WTC11 (cell line): ENCODE measurements at regions not wholly inside any gene's neighbourhood (a gene's known extent, or its start where the extent isn't known, plus 50 kb on each side); places are given as distances from the start of the nearest gene placed in this dataset.

ENCODE experiments used
- ATAC-seq: fragments of 200-7000 bp; cut with Tn5 transposase; 2 replicates; pipeline ENCODE4 v1.10.0; 2021; ENCODE audit warnings: mild to moderate bottlenecking, moderate library complexity
- CTCF ChIA-PET: fragments of 300-600 bp; sonication (Branson Sonifier 250); formaldehyde crosslinking; loops from one replicate; lab custom pipeline; 2021; ENCODE audit warnings: antibody characterized with exemption; lab: Charles Lee
- POLR2A ChIA-PET: fragments of 350-600 bp; sonication (Branson Sonifier 250); formaldehyde crosslinking; loops from one replicate; lab custom pipeline; 2021; ENCODE audit warnings: antibody characterized with exemption; lab: Charles Lee
- DNase-seq: peaks from one replicate; pipeline ENCODE4 v3.0.0; 2021; ENCODE audit warnings: low spot score
- H3K27ac Mint-ChIP-seq: 2 replicates; pipeline ENCODE4 v1.8.0; 2021; ENCODE audit warnings: mixed read lengths
- H3K27me3 Mint-ChIP-seq: 2 replicates; pipeline ENCODE4 v1.8.0; 2021; ENCODE audit warnings: low read depth, mild to moderate bottlenecking, moderate library complexity, mixed read lengths
- H3K36me3 Mint-ChIP-seq: 2 replicates; pipeline ENCODE4 v1.8.0; 2021; ENCODE audit warnings: mixed read lengths
- H3K4me1 Mint-ChIP-seq: 2 replicates; pipeline ENCODE4 v1.8.0; 2022; ENCODE audit warnings: mixed read lengths
- H3K4me3 Mint-ChIP-seq: 2 replicates; pipeline ENCODE4 v1.8.0; 2021; ENCODE audit warnings: mild to moderate bottlenecking, moderate library complexity, mixed read lengths
- H3K9me3 Mint-ChIP-seq: 2 replicates; pipeline ENCODE4 v1.8.0; 2021; ENCODE audit warnings: mixed read lengths
- CREB1 ChIP-seq: sonication (generic); formaldehyde crosslinking; IDR thresholded peaks from 2 replicates; pipeline ENCODE4 v1.8.0; 2023; ENCODE audit warnings: mild to moderate bottlenecking, missing genetic modification reagents
- GRHL2 ChIP-seq: fragments of 250-450 bp; sonication (Bioruptor Pico); IDR thresholded peaks from 2 replicates; pipeline ENCODE4 v1.8.0; 2022; ENCODE audit warnings: mild to moderate bottlenecking, moderate library complexity; ENCODE audit not compliant: insufficient replicate concordance, severe bottlenecking
- GTF2I ChIP-seq: fragments of 250-450 bp; sonication (Bioruptor Pico); conservative IDR thresholded peaks from 2 replicates; pipeline ENCODE4 v1.4.0; 2021; ENCODE audit warnings: mild to moderate bottlenecking
- JAZF1 ChIP-seq: fragments of 250-450 bp; sonication (Bioruptor Pico); IDR thresholded peaks from 2 replicates; pipeline ENCODE4 v1.9.0; 2021; ENCODE audit warnings: moderate library complexity, mild to moderate bottlenecking, inconsistent platforms
- JUN ChIP-seq: sonication (generic); formaldehyde crosslinking; IDR thresholded peaks from 2 replicates; pipeline ENCODE4 v1.8.0; 2023; ENCODE audit warnings: mild to moderate bottlenecking, missing genetic modification reagents
- MXD4 ChIP-seq: fragments of 250-450 bp; sonication (Bioruptor Pico); IDR thresholded peaks from 2 replicates; pipeline ENCODE4 v1.8.0; 2021; ENCODE audit warnings: mild to moderate bottlenecking, moderate library complexity, borderline replicate concordance
- NR2C2 ChIP-seq: sonication (generic); formaldehyde crosslinking; IDR thresholded peaks from 2 replicates; pipeline ENCODE4 v1.8.0; 2022; ENCODE audit warnings: mild to moderate bottlenecking, missing genetic modification reagents
- NR3C1 ChIP-seq: sonication (generic); formaldehyde crosslinking; conservative IDR thresholded peaks from 2 replicates; pipeline ENCODE4 v1.8.1; 2023; ENCODE audit warnings: low read depth, mild to moderate bottlenecking, missing genetic modification reagents
- OVOL2 ChIP-seq: fragments of 250-450 bp; sonication (Bioruptor Pico); IDR thresholded peaks from 2 replicates; pipeline ENCODE4 v1.9.0; 2021; ENCODE audit warnings: mild to moderate bottlenecking, borderline replicate concordance
- TCF7 ChIP-seq: sonication (generic); formaldehyde crosslinking; IDR thresholded peaks from 2 replicates; pipeline ENCODE4 v1.8.0; 2022; ENCODE audit warnings: mild to moderate bottlenecking, low read depth, missing genetic modification reagents, moderate library complexity
- TEAD1 ChIP-seq: sonication (generic); formaldehyde crosslinking; IDR thresholded peaks from 2 replicates; pipeline ENCODE4 v1.8.0; 2022; ENCODE audit warnings: mild to moderate bottlenecking, missing genetic modification reagents
- ZNF263 ChIP-seq: sonication (generic); formaldehyde crosslinking; IDR thresholded peaks from 2 replicates; pipeline ENCODE4 v1.8.1; 2022; ENCODE audit warnings: low read depth, mild to moderate bottlenecking, moderate library complexity, missing genetic modification reagents
- TF ChIP-seq, protein P1 (sequence below): fragments of 250-450 bp; sonication (Bioruptor Pico); IDR thresholded peaks from 2 replicates; pipeline ENCODE4 v1.8.0; 2021; ENCODE audit warnings: mild to moderate bottlenecking
- TF ChIP-seq, protein P2 (sequence below): sonication (generic); formaldehyde crosslinking; conservative IDR thresholded peaks from 2 replicates; pipeline ENCODE4 v1.8.1; 2023; ENCODE audit warnings: mild to moderate bottlenecking, low read depth, missing genetic modification reagents, moderate library complexity
- TF ChIP-seq, protein P3 (sequence below): sonication (generic); formaldehyde crosslinking; IDR thresholded peaks from 2 replicates; pipeline ENCODE4 v1.8.1; 2023; ENCODE audit warnings: mild to moderate bottlenecking, moderate library complexity, missing genetic modification reagents
- TF ChIP-seq, protein P4 (sequence below): sonication (generic); formaldehyde crosslinking; IDR thresholded peaks from 2 replicates; pipeline ENCODE4 v1.8.1; 2022; ENCODE audit warnings: mild to moderate bottlenecking, moderate library complexity, missing genetic modification reagents

DNA sequence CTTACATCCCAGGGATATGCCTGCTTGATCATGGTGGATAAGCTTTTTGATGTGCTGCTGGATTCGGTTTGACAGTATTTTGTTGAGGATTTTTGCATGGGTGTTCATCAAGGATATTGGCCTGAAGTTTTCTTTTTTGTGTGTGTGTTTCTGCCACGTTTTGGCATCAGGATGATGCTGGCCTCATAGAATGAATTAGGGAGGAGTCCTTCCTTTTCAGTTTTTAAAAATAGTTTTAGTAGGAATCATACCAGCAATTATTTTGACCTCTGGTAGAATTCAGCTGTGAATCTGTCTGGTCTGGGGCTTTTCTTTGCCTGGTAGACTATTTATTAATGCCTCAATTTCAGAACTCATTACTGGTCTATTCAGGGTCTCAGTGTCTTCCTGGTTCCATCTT is 362.4 kb downstream of the JRKL start:
- no peaks in the 10 kb centered on the region for H3K27me3 Mint-ChIP-seq
- no peaks in the 10 kb centered on the region for H3K4me1 Mint-ChIP-seq
- H3K36me3 Mint-ChIP-seq = no peaks in the 10 kb centered on the region
- ChIA-PET POLR2A (no interaction called here), CTCF (no interaction called here)
- TF ChIP-seq JUN (CRISPR knock-in tag) (no peak), GTF2I (CRISPR knock-in tag) (no peak), MXD4 (CRISPR knock-in tag) (no peak), GRHL2 (CRISPR knock-in tag) (no peak), OVOL2 (no peak)
- TF ChIP-seq, protein P1, sequence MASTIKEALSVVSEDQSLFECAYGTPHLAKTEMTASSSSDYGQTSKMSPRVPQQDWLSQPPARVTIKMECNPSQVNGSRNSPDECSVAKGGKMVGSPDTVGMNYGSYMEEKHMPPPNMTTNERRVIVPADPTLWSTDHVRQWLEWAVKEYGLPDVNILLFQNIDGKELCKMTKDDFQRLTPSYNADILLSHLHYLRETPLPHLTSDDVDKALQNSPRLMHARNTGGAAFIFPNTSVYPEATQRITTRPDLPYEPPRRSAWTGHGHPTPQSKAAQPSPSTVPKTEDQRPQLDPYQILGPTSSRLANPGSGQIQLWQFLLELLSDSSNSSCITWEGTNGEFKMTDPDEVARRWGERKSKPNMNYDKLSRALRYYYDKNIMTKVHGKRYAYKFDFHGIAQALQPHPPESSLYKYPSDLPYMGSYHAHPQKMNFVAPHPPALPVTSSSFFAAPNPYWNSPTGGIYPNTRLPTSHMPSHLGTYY (CRISPR knock-in tag) = no peak
- TF ChIP-seq, protein P2, sequence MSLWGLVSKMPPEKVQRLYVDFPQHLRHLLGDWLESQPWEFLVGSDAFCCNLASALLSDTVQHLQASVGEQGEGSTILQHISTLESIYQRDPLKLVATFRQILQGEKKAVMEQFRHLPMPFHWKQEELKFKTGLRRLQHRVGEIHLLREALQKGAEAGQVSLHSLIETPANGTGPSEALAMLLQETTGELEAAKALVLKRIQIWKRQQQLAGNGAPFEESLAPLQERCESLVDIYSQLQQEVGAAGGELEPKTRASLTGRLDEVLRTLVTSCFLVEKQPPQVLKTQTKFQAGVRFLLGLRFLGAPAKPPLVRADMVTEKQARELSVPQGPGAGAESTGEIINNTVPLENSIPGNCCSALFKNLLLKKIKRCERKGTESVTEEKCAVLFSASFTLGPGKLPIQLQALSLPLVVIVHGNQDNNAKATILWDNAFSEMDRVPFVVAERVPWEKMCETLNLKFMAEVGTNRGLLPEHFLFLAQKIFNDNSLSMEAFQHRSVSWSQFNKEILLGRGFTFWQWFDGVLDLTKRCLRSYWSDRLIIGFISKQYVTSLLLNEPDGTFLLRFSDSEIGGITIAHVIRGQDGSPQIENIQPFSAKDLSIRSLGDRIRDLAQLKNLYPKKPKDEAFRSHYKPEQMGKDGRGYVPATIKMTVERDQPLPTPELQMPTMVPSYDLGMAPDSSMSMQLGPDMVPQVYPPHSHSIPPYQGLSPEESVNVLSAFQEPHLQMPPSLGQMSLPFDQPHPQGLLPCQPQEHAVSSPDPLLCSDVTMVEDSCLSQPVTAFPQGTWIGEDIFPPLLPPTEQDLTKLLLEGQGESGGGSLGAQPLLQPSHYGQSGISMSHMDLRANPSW = no peak
- ATAC-seq (no peak), DNase-seq (no peak)
- H3K27ac Mint-ChIP-seq = no peak overlapping the region
- H3K9me3 Mint-ChIP-seq = no peaks in the 10 kb centered on the region
- H3K4me3 Mint-ChIP-seq = no peak overlapping the region

DNA sequence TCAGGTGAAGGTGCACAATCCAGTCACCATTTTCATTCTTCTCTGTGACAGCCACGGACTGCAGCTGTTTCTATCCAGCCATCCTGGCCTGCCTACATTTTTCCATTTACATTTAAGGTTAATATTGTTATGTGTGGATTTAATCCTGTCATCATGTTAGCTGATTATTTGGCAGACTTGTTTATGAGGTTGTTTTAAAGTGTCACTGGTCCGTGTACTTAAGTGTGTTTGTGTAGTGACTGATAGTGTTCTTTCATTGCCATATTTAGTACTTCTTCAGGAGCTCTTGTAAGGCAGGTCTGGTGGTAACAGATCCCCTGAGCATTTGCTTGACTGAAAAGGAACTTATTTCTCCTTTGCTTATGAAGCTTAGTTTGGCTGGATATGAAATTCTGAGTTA is 364.2 kb downstream of the JRKL start:
- ChIA-PET POLR2A (no interaction called here), CTCF (interaction anchor here (0.9 kb wide), 1 partner anchor 291 kb away, joined by 3 read pairs; no protein-coding TSS in a partner anchor)
- Mint-ChIP-seq H3K36me3 (no peaks in the 10 kb centered on the region), H3K9me3 (no peaks in the 10 kb centered on the region), H3K4me3 (no peak overlapping the region), H3K27me3 (no peaks in the 10 kb centered on the region), H3K27ac (no peak overlapping the region; the same call in 1 of the 2 replicates), H3K4me1 (no peaks in the 10 kb centered on the region)
- ATAC-seq (no peak), DNase-seq (no peak)
- TF ChIP-seq ZNF263 (CRISPR knock-in tag) (no peak), NR2C2 (CRISPR knock-in tag) (no peak), GTF2I (CRISPR knock-in tag) (no peak), TEAD1 (CRISPR knock-in tag) (no peak), NR3C1 (CRISPR knock-in tag) (no peak), CREB1 (CRISPR knock-in tag) (no peak), TCF7 (CRISPR knock-in tag) (no peak), JAZF1 (CRISPR knock-in tag) (no peak)
- TF ChIP-seq, protein P3, sequence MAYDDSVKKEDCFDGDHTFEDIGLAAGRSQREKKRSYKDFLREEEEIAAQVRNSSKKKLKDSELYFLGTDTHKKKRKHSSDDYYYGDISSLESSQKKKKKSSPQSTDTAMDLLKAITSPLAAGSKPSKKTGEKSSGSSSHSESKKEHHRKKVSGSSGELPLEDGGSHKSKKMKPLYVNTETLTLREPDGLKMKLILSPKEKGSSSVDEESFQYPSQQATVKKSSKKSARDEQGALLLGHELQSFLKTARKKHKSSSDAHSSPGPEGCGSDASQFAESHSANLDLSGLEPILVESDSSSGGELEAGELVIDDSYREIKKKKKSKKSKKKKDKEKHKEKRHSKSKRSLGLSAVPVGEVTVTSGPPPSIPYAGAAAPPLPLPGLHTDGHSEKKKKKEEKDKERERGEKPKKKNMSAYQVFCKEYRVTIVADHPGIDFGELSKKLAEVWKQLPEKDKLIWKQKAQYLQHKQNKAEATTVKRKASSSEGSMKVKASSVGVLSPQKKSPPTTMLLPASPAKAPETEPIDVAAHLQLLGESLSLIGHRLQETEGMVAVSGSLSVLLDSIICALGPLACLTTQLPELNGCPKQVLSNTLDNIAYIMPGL = no peak
- TF ChIP-seq, protein P1 (CRISPR knock-in tag) = no peak
- TF ChIP-seq, protein P4, sequence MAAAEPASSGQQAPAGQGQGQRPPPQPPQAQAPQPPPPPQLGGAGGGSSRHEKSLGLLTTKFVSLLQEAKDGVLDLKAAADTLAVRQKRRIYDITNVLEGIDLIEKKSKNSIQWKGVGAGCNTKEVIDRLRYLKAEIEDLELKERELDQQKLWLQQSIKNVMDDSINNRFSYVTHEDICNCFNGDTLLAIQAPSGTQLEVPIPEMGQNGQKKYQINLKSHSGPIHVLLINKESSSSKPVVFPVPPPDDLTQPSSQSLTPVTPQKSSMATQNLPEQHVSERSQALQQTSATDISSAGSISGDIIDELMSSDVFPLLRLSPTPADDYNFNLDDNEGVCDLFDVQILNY = no peak
